NOMO-1 treated with dmso at 0.1 percent for 144 hours (cell line): ENCODE measurements at regions not wholly inside any gene's neighbourhood (a gene's known extent, or its start where the extent isn't known, plus 50 kb on each side); places are given as distances from the start of the nearest gene placed in this dataset.

Source experiments
- DNase-seq: peaks from one replicate; lab custom pipeline; 2025; ENCODE audit not compliant: unreplicated experiment; lab: John Stamatoyannopoulos, UW

DNA sequence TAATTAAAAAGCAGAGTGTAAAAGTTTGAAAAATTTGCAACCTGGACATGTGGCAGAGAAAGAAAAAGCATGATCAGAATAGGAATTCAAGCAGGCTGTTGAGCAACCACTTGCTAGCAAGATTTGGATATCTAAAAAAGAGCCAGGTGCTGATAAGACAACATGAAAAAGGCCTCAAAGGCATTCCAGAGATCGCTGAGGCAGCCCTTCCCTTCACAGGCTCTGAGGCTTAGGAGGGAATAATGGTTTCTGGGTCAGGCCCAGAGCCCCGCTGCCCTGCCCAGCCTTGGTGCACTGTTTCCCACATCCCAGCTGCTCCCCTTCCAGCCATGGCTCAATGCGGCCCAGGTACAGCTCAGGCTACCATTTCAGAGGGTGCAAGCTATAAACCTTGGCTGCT is 64.1 kb upstream of the EEPD1 start:
- no peak for DNase-seq

DNA sequence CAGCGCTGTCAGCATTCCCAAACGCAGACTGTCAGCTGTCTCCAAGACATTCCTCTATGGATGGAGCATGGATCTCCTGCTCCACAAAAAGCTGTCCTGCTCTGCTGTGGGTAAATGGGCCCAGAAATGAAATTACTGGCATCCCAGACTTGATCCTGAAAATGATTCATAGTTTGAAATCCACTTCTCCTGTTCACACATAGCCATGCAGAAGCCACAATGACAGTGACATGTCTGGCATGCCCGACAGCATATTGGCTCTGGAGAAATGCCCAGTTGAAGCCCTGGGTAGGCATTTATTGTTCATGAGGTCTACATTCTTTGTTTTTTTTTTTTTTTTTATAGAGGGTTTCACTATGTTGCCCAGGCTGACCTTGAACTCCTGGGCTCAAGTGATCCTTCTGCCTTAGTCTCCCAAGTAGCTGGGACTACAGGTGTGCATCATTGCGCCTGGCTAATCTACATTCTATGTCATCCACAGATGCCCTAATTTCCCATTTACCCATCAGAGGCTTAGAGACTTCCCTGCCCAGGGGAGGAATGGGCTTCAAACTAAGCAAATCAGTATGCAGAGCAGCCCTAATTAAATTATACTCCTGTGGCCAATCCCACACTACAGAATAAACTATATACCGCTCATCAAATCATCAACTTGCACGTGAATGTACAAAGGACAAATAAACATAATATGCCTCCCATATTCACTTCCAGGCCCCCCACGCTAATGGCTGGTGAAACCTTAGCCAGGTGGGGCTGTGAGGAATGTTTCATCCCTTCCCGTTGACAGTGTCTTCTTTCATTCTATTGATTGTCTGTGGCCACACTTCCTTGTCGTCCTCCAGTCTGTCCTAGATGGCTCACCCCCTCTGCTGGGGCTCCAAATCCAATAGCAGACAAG is 61.8 kb upstream of the EEPD1 start:
- no peak for DNase-seq

DNA sequence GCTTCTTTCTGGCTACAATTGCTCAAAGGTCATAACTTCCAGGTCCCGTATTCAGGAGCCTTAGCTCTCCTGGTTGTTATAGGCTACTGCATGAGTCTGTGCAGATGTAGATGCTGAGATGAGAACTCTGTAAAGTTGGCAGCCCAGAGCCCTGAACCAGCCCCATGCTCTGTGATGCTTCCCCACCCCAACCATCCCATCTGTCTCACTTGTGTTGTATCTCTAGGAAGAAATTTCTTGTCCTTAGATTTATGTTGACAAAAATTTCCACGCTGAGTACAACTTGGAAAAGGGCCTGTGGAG is 61.2 kb upstream of the EEPD1 start:
- DNase-seq, result no peak

DNA sequence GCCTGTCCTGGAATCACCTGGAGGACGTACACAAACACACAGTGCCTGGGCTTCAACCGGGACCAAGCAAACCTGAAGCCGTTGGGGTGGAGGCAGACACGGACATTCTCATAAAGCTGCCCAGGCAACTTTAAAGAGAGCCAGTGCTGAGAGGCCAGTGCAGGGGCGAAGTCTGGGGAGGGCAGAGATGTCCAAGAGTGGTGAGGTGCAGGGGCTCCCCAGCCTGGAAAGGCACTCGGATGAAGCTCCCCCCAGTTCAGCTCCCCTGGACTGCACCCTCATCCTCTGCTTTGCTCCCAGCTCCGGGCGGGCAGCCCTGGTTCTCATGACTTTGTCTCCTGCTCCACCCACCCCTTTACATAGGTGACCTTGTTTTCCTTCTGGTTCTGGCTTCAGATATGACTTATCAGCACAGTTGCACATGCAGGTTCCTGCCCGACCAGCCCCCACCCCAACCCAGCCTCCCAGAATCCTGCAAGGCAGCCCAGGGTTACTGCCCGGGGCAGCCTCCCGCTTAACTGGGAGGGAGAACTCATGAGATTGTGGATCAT is 60.8 kb upstream of the EEPD1 start:
- DNase-seq, result no peak

DNA sequence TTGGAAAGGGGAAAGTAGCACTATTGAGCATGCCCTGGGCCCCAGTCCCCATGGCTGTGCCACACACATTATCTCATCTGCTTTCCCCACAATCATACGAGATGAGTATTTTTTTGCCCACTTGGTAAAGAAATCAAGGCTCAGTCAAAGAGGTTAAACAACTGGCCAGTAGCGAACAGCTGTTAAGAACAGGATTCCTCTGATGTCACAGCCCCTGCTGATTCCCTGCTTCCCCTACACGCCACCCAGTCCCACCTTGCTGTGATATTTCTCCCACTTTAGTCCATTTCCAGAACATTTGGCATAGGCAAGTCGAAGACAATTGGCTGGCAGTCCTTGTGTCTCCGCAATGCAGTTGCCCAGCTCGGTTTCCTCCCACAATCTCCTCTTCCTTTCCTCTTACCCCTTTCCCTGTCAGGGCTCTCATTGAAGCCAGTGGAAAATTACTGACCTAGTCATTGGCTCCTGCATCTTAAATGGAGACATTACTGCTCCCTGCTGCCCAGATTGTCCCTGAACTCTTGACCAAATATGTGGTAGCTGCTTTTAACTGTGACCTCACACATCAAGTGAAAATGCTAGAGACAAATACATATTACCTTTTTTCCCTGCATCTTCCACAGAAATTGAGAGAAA is 56.5 kb upstream of the EEPD1 start:
- DNase-seq, result no peak

DNA sequence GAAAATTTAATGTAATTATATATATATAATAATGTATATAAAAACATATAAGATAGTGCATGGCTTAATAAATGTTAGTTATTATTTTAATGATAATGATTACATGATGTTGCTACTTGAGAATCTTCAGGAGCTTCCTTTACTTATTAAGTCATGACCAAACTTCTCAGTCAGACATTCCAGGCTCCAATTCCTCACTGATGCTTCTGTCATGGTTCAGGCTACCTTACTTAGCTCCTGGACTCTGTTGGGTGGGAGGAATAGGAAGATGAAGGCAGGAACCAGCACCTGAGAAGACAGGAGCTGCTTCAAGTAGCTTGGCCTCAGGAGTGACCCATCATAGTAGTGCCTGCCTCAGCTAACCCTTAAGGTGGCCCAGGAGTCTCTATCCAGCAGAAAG is 55.0 kb upstream of the EEPD1 start:
- DNase-seq, result no peak

DNA sequence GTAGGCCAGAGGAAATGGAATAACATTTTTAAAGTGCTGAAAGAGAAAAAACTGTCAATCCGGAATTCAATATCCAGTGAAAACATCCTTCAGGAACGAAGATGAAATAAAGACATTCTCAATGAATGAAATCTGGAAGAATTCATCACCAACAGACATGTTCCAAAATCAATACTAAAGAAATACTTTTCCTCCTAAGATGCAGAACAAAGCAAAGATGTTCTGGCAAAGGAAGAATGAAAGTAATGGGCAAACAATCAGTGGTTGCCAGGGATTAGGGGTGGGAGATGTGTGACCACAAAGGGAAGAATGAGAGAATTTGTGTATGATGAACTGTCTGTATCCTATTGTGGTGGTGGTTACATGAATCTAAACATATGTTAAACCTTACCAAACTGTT is 52.8 kb upstream of the EEPD1 start:
- DNase-seq, result no peak

DNA sequence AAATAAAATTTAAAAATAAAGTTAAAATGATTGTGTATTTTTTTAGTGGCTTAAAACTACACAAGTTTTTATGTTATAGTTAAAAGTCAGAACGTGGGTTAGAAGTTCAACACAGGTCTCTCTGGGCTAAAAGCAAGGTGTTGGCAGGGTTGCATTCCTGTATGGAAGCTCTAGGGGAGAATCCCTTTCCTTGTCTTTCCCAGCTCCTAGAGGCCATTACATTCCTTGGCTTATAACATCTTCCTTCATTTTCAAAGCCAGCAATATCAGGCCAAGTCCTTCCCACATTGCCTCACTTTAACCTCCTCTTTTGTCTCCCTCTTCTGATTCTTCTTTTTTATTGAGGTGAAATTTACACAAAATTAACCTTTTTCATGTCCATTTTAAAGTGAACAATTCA is 52.4 kb upstream of the EEPD1 start:
- DNase-seq, result no peak
